Gastroesophageal sphincter (tissue), 3 donors: ENCODE measurements at regions not wholly inside any gene's neighbourhood (a gene's known extent, or its start where the extent isn't known, plus 50 kb on each side); places are given as distances from the start of the nearest gene placed in this dataset.

Experiments
- POLR2A ChIP-seq, 2 donors: fragments of 450-650 bp; IDR thresholded peaks; one replicate each; pipeline ENCODE4 v1.6.1; 2017; ENCODE audit warnings: antibody characterized with exemption in 2 of 2, mild to moderate bottlenecking in 2 of 2, moderate library complexity in 1 of 2
- POLR2AphosphoS5 ChIP-seq: sonication (generic); formaldehyde crosslinking; IDR thresholded peaks from one replicate; pipeline ENCODE4 v1.6.1; 2017; ENCODE audit warnings: antibody characterized with exemption
- TF ChIP-seq, protein P1 (sequence below), 4 experiments: fragments of 200-600 bp in 2 of 4; fragments of 450-650 bp in 2 of 4; sonication (generic) in 1 of 4; IDR thresholded peaks; one replicate each; pipeline ENCODE4 v1.5.1; 2017 to 2019; ENCODE audit warnings: antibody characterized with exemption in 4 of 4, mild to moderate bottlenecking in 2 of 4, moderate library complexity in 2 of 4

- TF ChIP-seq, protein P1, sequence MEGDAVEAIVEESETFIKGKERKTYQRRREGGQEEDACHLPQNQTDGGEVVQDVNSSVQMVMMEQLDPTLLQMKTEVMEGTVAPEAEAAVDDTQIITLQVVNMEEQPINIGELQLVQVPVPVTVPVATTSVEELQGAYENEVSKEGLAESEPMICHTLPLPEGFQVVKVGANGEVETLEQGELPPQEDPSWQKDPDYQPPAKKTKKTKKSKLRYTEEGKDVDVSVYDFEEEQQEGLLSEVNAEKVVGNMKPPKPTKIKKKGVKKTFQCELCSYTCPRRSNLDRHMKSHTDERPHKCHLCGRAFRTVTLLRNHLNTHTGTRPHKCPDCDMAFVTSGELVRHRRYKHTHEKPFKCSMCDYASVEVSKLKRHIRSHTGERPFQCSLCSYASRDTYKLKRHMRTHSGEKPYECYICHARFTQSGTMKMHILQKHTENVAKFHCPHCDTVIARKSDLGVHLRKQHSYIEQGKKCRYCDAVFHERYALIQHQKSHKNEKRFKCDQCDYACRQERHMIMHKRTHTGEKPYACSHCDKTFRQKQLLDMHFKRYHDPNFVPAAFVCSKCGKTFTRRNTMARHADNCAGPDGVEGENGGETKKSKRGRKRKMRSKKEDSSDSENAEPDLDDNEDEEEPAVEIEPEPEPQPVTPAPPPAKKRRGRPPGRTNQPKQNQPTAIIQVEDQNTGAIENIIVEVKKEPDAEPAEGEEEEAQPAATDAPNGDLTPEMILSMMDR (IDR thresholded peaks at IDR 0.05): no peak
- TF ChIP-seq POLR2A (IDR thresholded peaks at IDR 0.05) (no peak), POLR2AphosphoS5 (no peak)
These were observed 52.8 kb upstream of the AOAH start for GRCh38 chr7:36777062-36777461.
